ENCODE measurements at regions not wholly inside any gene's neighbourhood (a gene's known extent, or its start where the extent isn't known, plus 50 kb on each side); places are given as distances from the start of the nearest gene placed in this dataset.

GRCh38 chr12:75587340-75588106, 76.1 kb upstream of the KRR1 start:
- Histone ChIP-seq H3K36me3 (ENCODE audit: control insufficient read depth, insufficient read depth, low read length) (no peaks in the 10 kb centered on the region), H3K9me3 (ENCODE audit: control insufficient read depth in 2 of 2, low read length in 2 of 2) (no peaks in the 10 kb centered on the region), H3K4me1 (ENCODE audit: control insufficient read depth, insufficient read depth, low read length, poor library complexity, severe bottlenecking) (no peaks in the 10 kb centered on the region), H3K4me3 (ENCODE audit: low read depth, low read length) (no peak overlapping the region), H3K27ac (ENCODE audit: insufficient read depth, low read length, poor library complexity, severe bottlenecking) (no peak overlapping the region), H3K27me3 (ENCODE audit: control insufficient read depth, insufficient read depth, low read length) (peaks cover 2% of the 10 kb centered on the region)
- Mint-ChIP-seq H3K4me3 (no peak overlapping the region), H3K4me1 (no peaks in the 10 kb centered on the region), H3K27ac (no peak overlapping the region), H3K27me3 (peaks cover 24% of the 10 kb centered on the region), H3K9me3 (peaks cover 0 to 1% (median 0%) of the 10 kb centered on the region in 7 donors), H3K36me3 (no peaks in the 10 kb centered on the region)
- no peak for DNase-seq
- no peak for ATAC-seq (ENCODE audit: low read depth in 2 of 2)

DNA sequence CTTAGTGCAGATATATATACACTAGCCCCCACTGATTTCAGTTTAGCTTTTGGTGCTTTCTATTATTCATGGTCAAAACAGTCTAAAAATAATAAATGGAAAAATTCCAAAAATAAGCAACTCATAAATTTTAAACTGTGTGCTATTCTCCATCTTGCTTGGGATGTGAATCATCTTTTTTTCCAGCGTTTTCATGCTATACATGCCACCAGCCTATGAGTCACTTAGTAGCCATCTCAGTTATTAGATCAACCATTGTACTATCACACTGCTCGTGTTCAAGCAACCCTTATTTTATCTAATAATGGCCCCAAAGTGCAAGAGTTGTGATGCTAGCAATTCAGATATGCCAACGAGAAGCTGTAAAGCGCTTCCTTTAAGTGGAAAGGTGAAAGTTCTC, 73.9 kb upstream of the KRR1 start:
- Mint-ChIP-seq H3K4me1 (no peaks in the 10 kb centered on the region), H3K9me3 (peaks cover 0 to 1% (median 0%) of the 10 kb centered on the region in 7 donors), H3K27me3 (peaks cover 11% of the 10 kb centered on the region), H3K4me3 (no peak overlapping the region), H3K36me3 (no peaks in the 10 kb centered on the region), H3K27ac (no peak overlapping the region)
- Histone ChIP-seq H3K36me3 (ENCODE audit: control insufficient read depth, insufficient read depth, low read length) (no peaks in the 10 kb centered on the region), H3K4me1 (ENCODE audit: control insufficient read depth, insufficient read depth, low read length, poor library complexity, severe bottlenecking) (no peaks in the 10 kb centered on the region), H3K9me3 (ENCODE audit: control insufficient read depth in 2 of 2, low read length in 2 of 2) (no peaks in the 10 kb centered on the region), H3K27ac (ENCODE audit: insufficient read depth, low read length, poor library complexity, severe bottlenecking) (no peak overlapping the region), H3K4me3 (ENCODE audit: low read depth, low read length) (no peak overlapping the region), H3K27me3 (ENCODE audit: control insufficient read depth, insufficient read depth, low read length) (peaks cover 2% of the 10 kb centered on the region)
- no peak for DNase-seq
- no peak for ATAC-seq (ENCODE audit: low read depth in 2 of 2)

DNA sequence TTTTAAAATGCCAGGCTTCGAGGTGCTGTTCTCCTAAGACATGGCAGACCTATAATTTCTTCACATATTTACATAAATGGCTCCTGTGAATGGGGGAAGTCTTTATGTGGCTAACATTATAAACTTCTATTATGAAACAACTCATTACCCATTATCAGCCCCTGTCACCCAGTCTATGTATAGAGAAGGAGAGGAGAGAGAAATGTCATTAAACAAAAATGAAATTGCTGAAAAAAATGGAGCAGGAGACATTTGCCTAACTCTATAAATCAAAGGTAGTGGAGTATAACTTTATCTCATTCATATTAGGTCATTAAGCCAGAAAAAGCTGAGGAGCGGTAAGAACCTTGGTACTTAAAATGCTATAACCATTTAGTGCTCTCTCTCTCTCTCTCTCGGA, 71.9 kb upstream of the KRR1 start:
- ATAC-seq (ENCODE audit: low read depth in 2 of 2) (no peak), DNase-seq (no peak)
- Histone ChIP-seq H3K27ac (ENCODE audit: insufficient read depth, low read length, poor library complexity, severe bottlenecking) (no peak overlapping the region), H3K4me1 (ENCODE audit: control insufficient read depth, insufficient read depth, low read length, poor library complexity, severe bottlenecking) (no peaks in the 10 kb centered on the region), H3K9me3 (ENCODE audit: control insufficient read depth in 2 of 2, low read length in 2 of 2) (no peaks in the 10 kb centered on the region), H3K27me3 (ENCODE audit: control insufficient read depth, insufficient read depth, low read length) (peaks cover 2% of the 10 kb centered on the region), H3K4me3 (ENCODE audit: low read depth, low read length) (no peak overlapping the region), H3K36me3 (ENCODE audit: control insufficient read depth, insufficient read depth, low read length) (no peaks in the 10 kb centered on the region)
- Mint-ChIP-seq H3K4me1 (no peaks in the 10 kb centered on the region), H3K9me3 (peaks cover 0 to 1% (median 0%) of the 10 kb centered on the region in 7 donors), H3K27me3 (no peaks in the 10 kb centered on the region), H3K36me3 (no peaks in the 10 kb centered on the region), H3K27ac (no peak overlapping the region), H3K4me3 (no peak overlapping the region)

GRCh38 chr12:75581515-75581914, 70.1 kb upstream of the KRR1 start:
- H3K27ac ChIP-seq (ENCODE audit: insufficient read depth, low read length, poor library complexity, severe bottlenecking) = no peak overlapping the region
- ATAC-seq (ENCODE audit: low read depth in 2 of 2) = no peak
- Mint-ChIP-seq H3K4me3 (no peak overlapping the region), H3K27me3 (no peaks in the 10 kb centered on the region), H3K9me3 (peaks cover 0 to 1% (median 0%) of the 10 kb centered on the region in 7 donors), H3K36me3 (no peaks in the 10 kb centered on the region), H3K4me1 (no peaks in the 10 kb centered on the region), H3K27ac (no peak overlapping the region)
- H3K9me3 ChIP-seq (ENCODE audit: control insufficient read depth in 2 of 2, low read length in 2 of 2) = no peaks in the 10 kb centered on the region
- no peak overlapping the region for H3K4me3 ChIP-seq (ENCODE audit: low read depth, low read length)
- H3K4me1 ChIP-seq (ENCODE audit: control insufficient read depth, insufficient read depth, low read length, poor library complexity, severe bottlenecking) = no peaks in the 10 kb centered on the region
- no peak for DNase-seq
- H3K36me3 ChIP-seq (ENCODE audit: control insufficient read depth, insufficient read depth, low read length) = no peaks in the 10 kb centered on the region
- H3K27me3 ChIP-seq (ENCODE audit: control insufficient read depth, insufficient read depth, low read length) = peaks cover under 1% of the 10 kb centered on the region

- peaks cover 2% of the 10 kb centered on the region for H3K27me3 ChIP-seq (ENCODE audit: control insufficient read depth, insufficient read depth, low read length)
- no peak for DNase-seq
- H3K9me3 ChIP-seq (ENCODE audit: control insufficient read depth in 2 of 2, low read length in 2 of 2) = no peaks in the 10 kb centered on the region
- H3K36me3 ChIP-seq (ENCODE audit: control insufficient read depth, insufficient read depth, low read length) = no peaks in the 10 kb centered on the region
- H3K27me3 Mint-ChIP-seq = no peaks in the 10 kb centered on the region
- H3K4me3 ChIP-seq (ENCODE audit: low read depth, low read length) = no peak overlapping the region
- H3K27ac Mint-ChIP-seq = no peak overlapping the region
- H3K9me3 Mint-ChIP-seq = peaks cover 0 to 1% (median 0%) of the 10 kb centered on the region in 7 donors
- H3K4me1 ChIP-seq (ENCODE audit: control insufficient read depth, insufficient read depth, low read length, poor library complexity, severe bottlenecking) = no peaks in the 10 kb centered on the region
- no peaks in the 10 kb centered on the region for H3K4me1 Mint-ChIP-seq
- no peak overlapping the region for H3K27ac ChIP-seq (ENCODE audit: insufficient read depth, low read length, poor library complexity, severe bottlenecking)
- no peaks in the 10 kb centered on the region for H3K36me3 Mint-ChIP-seq
- no peak overlapping the region for H3K4me3 Mint-ChIP-seq
- no peak for ATAC-seq (ENCODE audit: low read depth in 2 of 2)
Observed at GRCh38 chr12:75579552-75579951, 68.1 kb upstream of the KRR1 start.

DNA sequence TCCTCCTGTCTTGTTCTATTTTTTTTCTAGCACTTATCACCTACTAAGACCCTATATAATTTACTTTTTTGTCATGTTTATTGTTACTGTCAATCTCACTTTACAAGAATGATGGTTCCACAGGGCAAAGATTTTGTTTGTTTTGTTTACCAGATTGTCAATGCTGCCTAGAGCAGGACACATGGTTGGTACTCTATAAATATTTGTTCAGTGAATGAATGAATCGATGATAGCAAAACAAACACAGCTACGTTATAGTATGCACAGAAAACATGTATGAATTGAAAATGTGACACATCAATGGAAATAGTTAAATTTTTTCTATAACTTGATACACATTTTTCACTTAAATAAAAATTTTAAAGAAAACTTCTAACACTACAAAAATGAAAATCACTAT, 67.1 kb upstream of the KRR1 start:
- no peak for DNase-seq
- ATAC-seq (ENCODE audit: low read depth in 2 of 2) = no peak
- Histone ChIP-seq H3K4me3 (ENCODE audit: low read depth, low read length) (no peak overlapping the region), H3K36me3 (ENCODE audit: control insufficient read depth, insufficient read depth, low read length) (no peaks in the 10 kb centered on the region), H3K4me1 (ENCODE audit: control insufficient read depth, insufficient read depth, low read length, poor library complexity, severe bottlenecking) (no peaks in the 10 kb centered on the region), H3K27ac (ENCODE audit: insufficient read depth, low read length, poor library complexity, severe bottlenecking) (no peak overlapping the region), H3K9me3 (ENCODE audit: control insufficient read depth in 2 of 2, low read length in 2 of 2) (no peaks in the 10 kb centered on the region), H3K27me3 (ENCODE audit: control insufficient read depth, insufficient read depth, low read length) (peaks cover 2% of the 10 kb centered on the region)
- Mint-ChIP-seq H3K27me3 (no peaks in the 10 kb centered on the region), H3K27ac (no peak overlapping the region), H3K36me3 (no peaks in the 10 kb centered on the region), H3K4me3 (no peak overlapping the region), H3K4me1 (no peaks in the 10 kb centered on the region), H3K9me3 (peaks cover 0 to 1% (median 0%) of the 10 kb centered on the region in 7 donors)

- Histone ChIP-seq H3K36me3 (ENCODE audit: control insufficient read depth, insufficient read depth, low read length) (no peaks in the 10 kb centered on the region), H3K4me3 (ENCODE audit: low read depth, low read length) (no peak overlapping the region), H3K4me1 (ENCODE audit: control insufficient read depth, insufficient read depth, low read length, poor library complexity, severe bottlenecking) (no peaks in the 10 kb centered on the region), H3K27me3 (ENCODE audit: control insufficient read depth, insufficient read depth, low read length) (peaks cover 2% of the 10 kb centered on the region), H3K27ac (ENCODE audit: insufficient read depth, low read length, poor library complexity, severe bottlenecking) (no peak overlapping the region), H3K9me3 (ENCODE audit: control insufficient read depth in 2 of 2, low read length in 2 of 2) (no peaks in the 10 kb centered on the region)
- Mint-ChIP-seq H3K27ac (no peak overlapping the region), H3K4me1 (no peaks in the 10 kb centered on the region), H3K27me3 (no peaks in the 10 kb centered on the region), H3K36me3 (no peaks in the 10 kb centered on the region), H3K9me3 (peaks cover 0 to 1% (median 0%) of the 10 kb centered on the region in 7 donors), H3K4me3 (no peak overlapping the region)
- ATAC-seq (ENCODE audit: low read depth in 2 of 2) (no peak), DNase-seq (no peak)
Observed at GRCh38 chr12:75577812-75578211, 66.4 kb upstream of the KRR1 start.

DNA sequence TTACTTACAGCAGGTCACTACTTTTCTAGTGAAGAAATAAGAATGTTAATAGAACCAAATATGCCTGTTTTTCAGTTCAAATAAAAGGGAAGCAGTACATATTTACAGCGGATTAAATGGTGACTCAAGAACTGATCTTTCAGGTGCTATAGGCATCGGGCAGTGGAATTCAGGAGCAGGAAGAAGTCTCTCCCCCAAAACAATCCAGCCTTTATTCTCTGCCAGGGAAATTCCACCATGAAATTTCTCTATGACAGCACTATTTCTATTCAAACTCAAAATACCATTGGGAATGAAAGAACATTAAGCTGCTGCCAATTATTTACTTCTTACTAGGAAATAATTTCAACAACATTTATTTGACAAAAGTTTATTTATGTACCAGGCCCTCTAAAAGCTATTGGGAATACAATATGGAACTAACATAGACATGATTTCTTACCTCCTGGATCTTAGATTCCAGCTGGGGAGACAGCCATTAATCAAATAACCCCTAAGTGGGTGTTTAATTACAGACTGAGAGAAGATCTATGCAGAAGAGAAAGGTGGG, 60.3 kb upstream of the KRR1 start:
- Mint-ChIP-seq H3K27me3 (no peaks in the 10 kb centered on the region), H3K9me3 (no peaks in the 10 kb centered on the region), H3K27ac (no peak overlapping the region), H3K4me3 (no peak overlapping the region), H3K36me3 (no peaks in the 10 kb centered on the region), H3K4me1 (peaks cover 0 to 5% (median under 1%) of the 10 kb centered on the region in 4 donors)
- no peak overlapping the region for H3K27ac ChIP-seq (ENCODE audit: insufficient read depth, low read length, poor library complexity, severe bottlenecking)
- no peak for DNase-seq
- no peaks in the 10 kb centered on the region for H3K9me3 ChIP-seq (ENCODE audit: control insufficient read depth in 2 of 2, low read length in 2 of 2)
- no peak for ATAC-seq (ENCODE audit: low read depth in 2 of 2)
- H3K4me1 ChIP-seq (ENCODE audit: control insufficient read depth, insufficient read depth, low read length, poor library complexity, severe bottlenecking) = no peaks in the 10 kb centered on the region
- H3K4me3 ChIP-seq (ENCODE audit: low read depth, low read length) = no peak overlapping the region
- no peaks in the 10 kb centered on the region for H3K36me3 ChIP-seq (ENCODE audit: control insufficient read depth, insufficient read depth, low read length)
- peaks cover 2% of the 10 kb centered on the region for H3K27me3 ChIP-seq (ENCODE audit: control insufficient read depth, insufficient read depth, low read length)

All from CD4-positive, CD25-positive, alpha-beta regulatory T cell (primary cell).